SU-DHL-6 (cell line): ENCODE measurements at regions not wholly inside any gene's neighbourhood (a gene's known extent, or its start where the extent isn't known, plus 50 kb on each side); places are given as distances from the start of the nearest gene placed in this dataset.
"Not testable (repeated sequence)": the region's sequence is repeated elsewhere in the genome, so short reads cannot be mapped to it uniquely, and the experiment has no call there.

Experiments
- EZH2phosphoT487 ChIP-seq: fragments of 200-600 bp; sonication (generic), shearing (Covaris generic); conservative IDR thresholded peaks from 2 replicates; pipeline ENCODE4 v1.6.1; 2018; ENCODE audit warnings: mild to moderate bottlenecking, antibody characterized with exemption, low read length, moderate library complexity, mixed read lengths
- TF ChIP-seq, protein P1 (sequence below): fragments of 200-600 bp; sonication (generic); IDR thresholded peaks from one replicate; pipeline ENCODE4 v1.5.1; 2017; ENCODE audit warnings: antibody characterized with exemption, mild to moderate bottlenecking, low read length, moderate library complexity; ENCODE audit not compliant: insufficient read depth, poor library complexity, severe bottlenecking

GRCh38 chr5:18801413-18801812, 1167.2 kb downstream of the TAF11L14 start:
- TF ChIP-seq, protein P1, sequence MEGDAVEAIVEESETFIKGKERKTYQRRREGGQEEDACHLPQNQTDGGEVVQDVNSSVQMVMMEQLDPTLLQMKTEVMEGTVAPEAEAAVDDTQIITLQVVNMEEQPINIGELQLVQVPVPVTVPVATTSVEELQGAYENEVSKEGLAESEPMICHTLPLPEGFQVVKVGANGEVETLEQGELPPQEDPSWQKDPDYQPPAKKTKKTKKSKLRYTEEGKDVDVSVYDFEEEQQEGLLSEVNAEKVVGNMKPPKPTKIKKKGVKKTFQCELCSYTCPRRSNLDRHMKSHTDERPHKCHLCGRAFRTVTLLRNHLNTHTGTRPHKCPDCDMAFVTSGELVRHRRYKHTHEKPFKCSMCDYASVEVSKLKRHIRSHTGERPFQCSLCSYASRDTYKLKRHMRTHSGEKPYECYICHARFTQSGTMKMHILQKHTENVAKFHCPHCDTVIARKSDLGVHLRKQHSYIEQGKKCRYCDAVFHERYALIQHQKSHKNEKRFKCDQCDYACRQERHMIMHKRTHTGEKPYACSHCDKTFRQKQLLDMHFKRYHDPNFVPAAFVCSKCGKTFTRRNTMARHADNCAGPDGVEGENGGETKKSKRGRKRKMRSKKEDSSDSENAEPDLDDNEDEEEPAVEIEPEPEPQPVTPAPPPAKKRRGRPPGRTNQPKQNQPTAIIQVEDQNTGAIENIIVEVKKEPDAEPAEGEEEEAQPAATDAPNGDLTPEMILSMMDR, result not testable (repeated sequence)
- TF ChIP-seq EZH2phosphoT487, result not testable (repeated sequence)
